Pancreas (tissue), 10 donors: ENCODE measurements at regions not wholly inside any gene's neighbourhood (a gene's known extent, or its start where the extent isn't known, plus 50 kb on each side); places are given as distances from the start of the nearest gene placed in this dataset.

Experiments
- ATAC-seq, 4 donors: fragments of 200-7000 bp; cut with Tn5 transposase; one replicate each; pipeline versions ENCODE4 v1.8.0 to v1.9.1; 2020; ENCODE audit warnings: mild to moderate bottlenecking in 4 of 4, moderate library complexity in 4 of 4
- DNase-seq, 6 donors: peaks; one replicate each; pipeline ENCODE4 v3.0.0-alpha.2; 2020
- FAIRE-seq: peaks from 2 replicates; lab custom pipeline; 2012; peaks lifted over from hg19 to GRCh38; lab: Jason Lieb, UNC
- H3K27ac ChIP-seq, 4 donors: fragments of 200-600 bp; sonication (generic); 1 replicate in 3 of 4; 2 replicates in 1 of 4; pipeline versions ENCODE4 v1.5.0 to v1.8.0; 2020
- H3K27me3 ChIP-seq, 4 donors: fragments of 200-600 bp; one replicate each; pipeline ENCODE4 v1.8.0; 2021
- H3K36me3 ChIP-seq, 3 donors: fragments of 200-600 bp; sonication (generic) in 1 of 3; one replicate each; pipeline versions ENCODE4 v1.5.0 to v1.8.0; 2020 to 2021
- H3K4me1 ChIP-seq, 3 donors: fragments of 200-600 bp; one replicate each; pipeline ENCODE4 v1.8.0; 2021
- H3K4me3 ChIP-seq, 4 donors: fragments of 200-600 bp; sonication (generic) in 2 of 4; one replicate each; pipeline versions ENCODE4 v1.5.0 to v1.8.0; 2020 to 2021
- H3K9me3 ChIP-seq, 4 donors: fragments of 200-600 bp; one replicate each; pipeline ENCODE4 v1.8.0; 2021
- CTCF ChIP-seq, 4 donors: fragments of 200-600 bp; sonication (generic) in 3 of 4; IDR thresholded peaks; one replicate each; pipeline versions ENCODE4 v1.5.0 to v1.8.0; 2021; ENCODE audit warnings: antibody characterized with exemption in 4 of 4
- WGBS, 2 donors: extraction: QIAGEN DNeasy Blood & Tissue Kit; methylation state at CpG; one replicate each; pipeline ENCODE4 v1.1.7; 2013; 5-methylcytosine and 5-hydroxymethylcytosine counted together
- intact Hi-C, 3 donors: fragments of 100-400 bp; cut with DNase I; formaldehyde crosslinking; loops; one replicate each; pipeline versions ENCODE4 v1.11.1 to v1.14.2; 2022
- donor health status: healthy with polysubstance abuse.
- donor health status: DM: no; HTN: no; CAD: no; lungs with moderate emphysema.
- donor health status: DM: no; HTN: no; CAD: no.
- donor health status: control.
- donor health status: control.
- donor health status: Bipolar disorder and iron deficiency.
- donor health status: DM: yes; HTN: yes; CAD: no.
- donor health status: DM: no; HTN: no; CAD: no.
- donor health status: DM: no; HTN: no; CAD: no.
- donor health status: DM: yes; HTN: yes; CAD: no.

GRCh38 chr2:76170856-76171255 lies 460.1 kb upstream of the GCFC2 start:
- 34 to 38% methylated on average over 2 of the region's 2 CpGs for WGBS, 2 donors

GRCh38 chr2:76170009-76170384 lies 459.3 kb upstream of the GCFC2 start:
- no peak for DNase-seq
- Histone ChIP-seq H3K9me3 (no peaks in the 10 kb centered on the region), H3K4me1 (no peaks in the 10 kb centered on the region), H3K27ac (no peak overlapping the region), H3K36me3 (no peaks in the 10 kb centered on the region), H3K4me3 (no peak overlapping the region), H3K27me3 (no peaks in the 10 kb centered on the region)
- no peak for FAIRE-seq
- ATAC-seq: no peak
- intact Hi-C loops: no loop called here
- TF ChIP-seq CTCF (IDR thresholded peaks at IDR 0.05): no peak
- 60 to 69% methylated on average over 1 of the region's 1 CpG for WGBS, 2 donors

More at GRCh38 chr2:76170856-76171255, 460.1 kb upstream of the GCFC2 start:
- no peak for FAIRE-seq
- Histone ChIP-seq H3K27ac (no peak overlapping the region), H3K9me3 (no peaks in the 10 kb centered on the region), H3K4me1 (no peaks in the 10 kb centered on the region), H3K27me3 (no peaks in the 10 kb centered on the region), H3K4me3 (no peak overlapping the region), H3K36me3 (no peaks in the 10 kb centered on the region)
- TF ChIP-seq CTCF (IDR thresholded peaks at IDR 0.05): no peak
- intact Hi-C loops: no loop called here
- ATAC-seq: no peak
- no peak for DNase-seq

GRCh38 chr2:76169276-76170008 lies 458.7 kb upstream of the GCFC2 start:
- intact Hi-C loops: no loop called here
- H3K36me3 ChIP-seq: no peaks in the 10 kb centered on the region
- H3K9me3 ChIP-seq: no peaks in the 10 kb centered on the region
- no peaks in the 10 kb centered on the region for H3K4me1 ChIP-seq
- ATAC-seq (no peak), FAIRE-seq (no peak), DNase-seq (no peak)
- no peak for TF ChIP-seq CTCF (IDR thresholded peaks at IDR 0.05)
- H3K27ac ChIP-seq: no peak overlapping the region
- no peak overlapping the region for H3K4me3 ChIP-seq
- 38 to 50% methylated on average over 2 of the region's 2 CpGs for WGBS, 2 donors
- no peaks in the 10 kb centered on the region for H3K27me3 ChIP-seq

- no peaks in the 10 kb centered on the region for H3K9me3 ChIP-seq
- H3K36me3 ChIP-seq: no peaks in the 10 kb centered on the region
- H3K4me3 ChIP-seq: no peak overlapping the region
- intact Hi-C loops: no loop called here
- no peak for TF ChIP-seq CTCF (IDR thresholded peaks at IDR 0.05)
- FAIRE-seq (no peak), DNase-seq (no peak), ATAC-seq (no peak)
- no peaks in the 10 kb centered on the region for H3K4me1 ChIP-seq
- 70 to 83% methylated on average over 4 of the region's 4 CpGs for WGBS, 2 donors
- no peaks in the 10 kb centered on the region for H3K27me3 ChIP-seq
- no peak overlapping the region for H3K27ac ChIP-seq
Measured at GRCh38 chr2:76163860-76164259, 453.1 kb upstream of the GCFC2 start.

- ATAC-seq: no peak
Measured at GRCh38 chr2:76160670-76161069, 450.0 kb upstream of the GCFC2 start.

More at GRCh38 chr2:76160670-76161069, 450.0 kb upstream of the GCFC2 start:
- intact Hi-C loops: no loop called here
- Histone ChIP-seq H3K9me3 (no peaks in the 10 kb centered on the region), H3K36me3 (no peaks in the 10 kb centered on the region), H3K4me1 (no peaks in the 10 kb centered on the region), H3K27me3 (no peaks in the 10 kb centered on the region), H3K27ac (no peak overlapping the region), H3K4me3 (no peak overlapping the region)
- TF ChIP-seq CTCF (IDR thresholded peaks at IDR 0.05): no peak
- FAIRE-seq (no peak), DNase-seq (no peak)
- WGBS, 2 donors: 57 to 61% methylated on average over 3 of the region's 3 CpGs
